Posterior cingulate gyrus (tissue), 11 donors: ENCODE measurements at regions not wholly inside any gene's neighbourhood (a gene's known extent, or its start where the extent isn't known, plus 50 kb on each side); places are given as distances from the start of the nearest gene placed in this dataset.
"Not testable (repeated sequence)": the region's sequence is repeated elsewhere in the genome, so short reads cannot be mapped to it uniquely, and the experiment has no call there.

Experiments
- DNase-seq, 10 donors: peaks; one replicate each; pipeline versions ENCODE4 v3.0.0 to v3.0.0-alpha.2; 2020 to 2021; ENCODE audit warnings: mixed read lengths in 3 of 10
- intact Hi-C: fragments of 100-400 bp; cut with DNase I; formaldehyde crosslinking; loops from one replicate; pipeline ENCODE4 v1.15.1; 2023

- intact Hi-C loops: no loop called here
- DNase-seq: no peak
Observed at GRCh38 chr10:22774102-22774501, 59.7 kb upstream of the PIP4K2A start.

GRCh38 chr10:22771631-22772030 is 57.3 kb upstream of the PIP4K2A start:
- not testable (repeated sequence) for DNase-seq

GRCh38 chr10:22770270-22770669 is 55.9 kb upstream of the PIP4K2A start:
- DNase-seq: no peak
- intact Hi-C loops: no loop called here

More at GRCh38 chr10:22771631-22772030, 57.3 kb upstream of the PIP4K2A start:
- intact Hi-C loops: not testable (repeated sequence)

- no peak for DNase-seq
- intact Hi-C loops: no loop called here
Observed at GRCh38 chr10:22767859-22768258, 53.5 kb upstream of the PIP4K2A start.

- DNase-seq: no peak
- intact Hi-C loops: no loop called here
Observed at GRCh38 chr10:22766693-22767092, 52.3 kb upstream of the PIP4K2A start.

- DNase-seq: no peak
- intact Hi-C loops: no loop called here
Observed at GRCh38 chr10:22765660-22766547, 51.5 kb upstream of the PIP4K2A start.

- no peak for DNase-seq
Observed at GRCh38 chr10:22764639-22765038, 50.3 kb upstream of the PIP4K2A start.

More at GRCh38 chr10:22764639-22765038, 50.3 kb upstream of the PIP4K2A start:
- intact Hi-C loops: loop anchor here (5.0 kb wide), 1 partner anchor 83 kb away; no protein-coding TSS in a partner anchor
